A549 (cell line): ENCODE measurements at regions not wholly inside any gene's neighbourhood (a gene's known extent, or its start where the extent isn't known, plus 50 kb on each side); places are given as distances from the start of the nearest gene placed in this dataset.

Source experiments
- EP300 ChIP-seq, 2 experiments: fragments of >200 bp; sonication (Bioruptor Twin); formaldehyde crosslinking; IDR thresholded peaks; 2 replicates in 1 of 2; 3 replicates in 1 of 2; pipeline ENCODE4 v1.6.1; 2016 to 2017
- RNF2 ChIP-seq: fragments of 200-600 bp; sonication (generic); IDR thresholded peaks from 2 replicates; pipeline ENCODE4 v1.6.1; 2016; ENCODE audit warnings: low read depth, mild to moderate bottlenecking, antibody characterized with exemption, moderate library complexity, borderline replicate concordance
- TP53 ChIP-seq: fragments of 250-450 bp; sonication (Bioruptor Pico); IDR thresholded peaks from 2 replicates; pipeline ENCODE4 v1.5.0; 2021; ENCODE audit warnings: mild to moderate bottlenecking, moderate library complexity
- TF ChIP-seq, protein P1 (sequence below): fragments of >200 bp; sonication (Bioruptor Twin); formaldehyde crosslinking; IDR thresholded peaks from 3 replicates; pipeline ENCODE4 v1.5.1; 2016

- TF ChIP-seq, protein P1, sequence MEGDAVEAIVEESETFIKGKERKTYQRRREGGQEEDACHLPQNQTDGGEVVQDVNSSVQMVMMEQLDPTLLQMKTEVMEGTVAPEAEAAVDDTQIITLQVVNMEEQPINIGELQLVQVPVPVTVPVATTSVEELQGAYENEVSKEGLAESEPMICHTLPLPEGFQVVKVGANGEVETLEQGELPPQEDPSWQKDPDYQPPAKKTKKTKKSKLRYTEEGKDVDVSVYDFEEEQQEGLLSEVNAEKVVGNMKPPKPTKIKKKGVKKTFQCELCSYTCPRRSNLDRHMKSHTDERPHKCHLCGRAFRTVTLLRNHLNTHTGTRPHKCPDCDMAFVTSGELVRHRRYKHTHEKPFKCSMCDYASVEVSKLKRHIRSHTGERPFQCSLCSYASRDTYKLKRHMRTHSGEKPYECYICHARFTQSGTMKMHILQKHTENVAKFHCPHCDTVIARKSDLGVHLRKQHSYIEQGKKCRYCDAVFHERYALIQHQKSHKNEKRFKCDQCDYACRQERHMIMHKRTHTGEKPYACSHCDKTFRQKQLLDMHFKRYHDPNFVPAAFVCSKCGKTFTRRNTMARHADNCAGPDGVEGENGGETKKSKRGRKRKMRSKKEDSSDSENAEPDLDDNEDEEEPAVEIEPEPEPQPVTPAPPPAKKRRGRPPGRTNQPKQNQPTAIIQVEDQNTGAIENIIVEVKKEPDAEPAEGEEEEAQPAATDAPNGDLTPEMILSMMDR = no peak
- TF ChIP-seq EP300 (IDR thresholded peaks at IDR 0.05) (no peak), RNF2 (no peak), TP53 (CRISPR knock-in tag) (no peak)
These were observed 312.0 kb upstream of the TMTC4 start for GRCh38 chr13:100986571-100986970.
